ENCODE measurements at regions not wholly inside any gene's neighbourhood (a gene's known extent, or its start where the extent isn't known, plus 50 kb on each side); places are given as distances from the start of the nearest gene placed in this dataset.
A peak's percentile ranks its signal among the peaks of the same experiment; 100 is the strongest.

DNA sequence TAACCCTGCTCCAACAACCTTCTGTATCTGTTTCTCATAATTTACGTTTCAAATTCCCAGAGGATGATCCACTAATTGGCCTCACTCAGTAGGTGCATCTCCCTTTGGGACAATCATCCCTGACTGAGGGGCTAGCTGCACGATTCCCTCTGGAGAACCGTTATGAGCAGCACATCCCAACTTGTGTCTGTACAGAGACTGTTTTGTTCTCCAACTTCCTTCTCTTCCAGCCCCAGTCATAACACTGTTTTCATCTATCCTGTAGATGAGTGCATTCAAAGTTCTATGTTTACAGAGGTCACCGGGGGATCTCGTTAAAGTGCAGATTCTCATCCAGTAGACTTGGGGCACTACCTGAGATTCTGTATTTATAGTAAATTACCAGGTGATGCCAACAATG is 187.2 kb downstream of the REEP3 start:
- no peak for DNase-seq (ENCODE audit: low read depth in 2 of 2)

DNA sequence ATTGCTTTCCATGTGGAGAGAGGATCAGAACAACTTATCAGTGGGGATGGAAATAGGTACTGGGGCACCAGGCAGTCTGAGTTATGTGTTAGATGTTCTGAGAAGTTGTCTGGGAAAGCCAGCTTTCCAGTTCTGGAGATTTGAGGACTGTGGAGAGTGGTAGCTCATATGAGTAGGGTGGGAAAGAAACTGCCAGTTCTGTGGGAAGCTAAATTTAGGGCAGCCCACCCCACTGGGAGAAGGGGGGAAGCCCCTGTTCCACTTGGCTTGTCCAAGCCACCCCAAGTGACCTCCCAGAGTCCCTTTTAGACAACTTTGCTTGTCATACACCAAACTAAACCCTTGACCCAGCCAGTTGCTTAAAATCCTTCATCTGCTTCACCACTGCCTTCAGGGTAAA is 189.5 kb downstream of the REEP3 start:
- DNase-seq (ENCODE audit: low read depth in 2 of 2): no peak

DNA sequence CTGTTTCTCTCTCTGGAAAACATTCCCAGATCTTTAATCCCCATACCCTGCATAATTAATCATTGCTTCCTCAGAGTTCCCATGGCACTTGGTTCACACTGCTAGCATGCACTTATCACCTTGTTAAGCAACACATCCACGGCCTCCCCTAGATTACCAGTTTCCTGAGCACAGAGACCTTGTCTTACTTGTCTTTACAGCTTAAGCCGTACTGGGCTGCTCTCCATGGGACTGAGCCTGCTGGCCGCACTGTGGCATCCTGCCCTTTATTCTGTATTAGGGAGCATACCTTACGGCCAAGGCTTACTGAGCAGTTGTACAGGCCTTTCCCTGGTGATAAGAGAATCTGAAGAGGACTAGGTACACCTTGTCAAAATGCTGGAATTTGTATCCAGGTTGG is 190.2 kb downstream of the REEP3 start:
- no peak for DNase-seq (ENCODE audit: low read depth in 2 of 2)

DNA sequence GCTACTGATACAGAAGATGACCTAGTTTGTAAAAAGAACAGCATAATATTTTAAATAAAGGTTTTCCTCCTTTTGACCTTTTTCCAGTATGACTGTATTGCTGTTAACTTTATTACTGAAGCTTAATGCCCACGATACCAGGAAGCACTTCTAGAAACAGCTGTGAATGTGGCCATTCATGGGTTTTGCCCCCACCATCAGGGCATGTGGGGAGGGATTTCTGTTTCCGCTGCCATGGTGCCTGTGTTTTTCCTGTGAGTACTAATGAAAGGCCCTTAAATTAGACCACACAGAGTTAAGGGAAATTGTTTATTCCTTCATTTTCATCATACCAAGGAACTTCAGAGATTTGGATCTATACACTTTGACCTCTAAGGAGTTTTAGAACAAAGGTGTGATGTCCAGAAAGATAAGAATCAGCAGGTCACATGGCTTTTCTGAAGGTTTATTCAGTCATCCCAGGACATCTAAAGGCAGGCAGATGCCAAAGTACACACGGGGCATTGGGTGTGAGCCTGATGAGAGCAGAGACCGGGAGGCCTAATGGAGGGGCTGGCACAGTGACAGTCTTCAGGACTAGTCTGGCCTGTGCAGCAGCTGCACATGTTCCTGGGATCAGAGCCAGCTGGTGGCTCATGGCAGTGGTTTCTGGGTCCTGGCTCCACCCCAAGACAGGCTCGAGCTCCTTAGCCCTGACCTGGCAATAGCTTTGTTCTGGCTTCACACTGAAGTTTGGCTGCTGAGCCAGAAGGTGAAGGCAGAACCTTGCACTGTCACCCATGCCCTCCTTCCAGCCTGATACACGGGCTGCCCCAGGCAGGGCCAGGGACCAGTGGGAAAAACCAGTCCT is 190.9 kb downstream of the REEP3 start:
- DNase-seq (ENCODE audit: low read depth in 2 of 2): peak; percentile 73 to 75

DNA sequence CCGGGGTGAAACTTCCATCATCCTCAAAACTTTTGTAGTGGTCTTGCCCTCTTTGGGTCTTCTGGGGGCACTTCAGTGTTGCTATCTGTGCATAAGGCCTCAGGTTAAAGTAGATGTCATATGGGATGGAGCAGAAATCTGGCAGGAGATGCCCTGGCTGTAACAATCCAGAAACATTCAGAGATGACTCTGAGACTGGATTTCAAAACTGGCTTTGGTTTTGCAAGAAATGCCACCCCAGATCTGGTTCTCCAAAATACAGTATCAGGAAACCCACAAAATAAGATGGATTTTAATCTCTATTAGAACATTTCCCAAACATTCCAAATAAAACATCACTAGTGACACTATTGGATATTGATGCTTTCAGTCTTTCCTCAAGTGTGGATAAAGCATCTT is 191.5 kb downstream of the REEP3 start:
- no peak for DNase-seq (ENCODE audit: low read depth in 2 of 2)

DNA sequence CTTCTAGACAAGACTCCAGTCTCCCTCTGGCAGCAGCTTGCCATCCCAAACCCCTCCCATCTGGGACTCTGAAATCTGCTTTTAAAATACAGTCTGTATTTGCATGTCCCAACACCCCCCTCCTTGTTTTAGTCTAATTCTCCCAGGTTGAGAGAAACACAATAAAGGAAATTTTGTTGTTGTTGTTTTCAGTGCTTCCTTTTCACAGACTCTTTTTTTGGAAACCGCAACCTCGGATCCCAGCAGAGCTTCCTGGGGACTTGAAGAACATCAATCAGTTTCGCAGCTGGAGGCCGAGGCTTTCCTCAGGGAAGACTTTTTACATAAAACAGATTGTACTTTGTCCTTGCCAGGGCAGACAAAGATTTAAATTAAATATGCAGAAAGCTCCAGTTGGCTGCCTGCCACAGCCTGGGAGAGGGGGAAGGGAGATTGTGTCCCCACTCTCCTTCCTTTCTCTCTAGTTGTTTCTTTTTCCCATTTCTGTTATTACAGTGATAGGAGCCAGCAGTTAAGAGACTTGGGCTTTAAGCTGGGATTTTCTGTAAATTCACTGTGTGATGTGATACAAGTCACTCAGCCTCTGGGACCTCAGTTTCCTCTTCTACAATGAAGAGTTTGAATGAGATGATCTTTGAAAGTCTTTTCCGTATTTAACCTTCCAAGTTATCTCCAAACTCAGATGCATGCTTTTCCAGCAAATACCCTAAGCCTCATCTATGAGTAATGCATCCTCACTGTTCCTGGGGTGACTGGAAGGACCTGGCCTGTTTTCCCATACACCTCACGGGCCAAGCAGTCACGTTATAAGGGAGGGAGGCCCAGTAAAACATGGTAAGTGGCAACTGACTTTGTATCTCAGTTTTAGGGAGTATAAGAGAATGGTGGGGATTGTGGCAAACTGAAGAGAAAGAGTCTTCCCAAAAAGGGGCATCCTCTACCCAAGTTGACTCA is 192.3 kb downstream of the REEP3 start:
- DNase-seq (ENCODE audit: low read depth in 2 of 2): peak; percentile 76 to 81

DNA sequence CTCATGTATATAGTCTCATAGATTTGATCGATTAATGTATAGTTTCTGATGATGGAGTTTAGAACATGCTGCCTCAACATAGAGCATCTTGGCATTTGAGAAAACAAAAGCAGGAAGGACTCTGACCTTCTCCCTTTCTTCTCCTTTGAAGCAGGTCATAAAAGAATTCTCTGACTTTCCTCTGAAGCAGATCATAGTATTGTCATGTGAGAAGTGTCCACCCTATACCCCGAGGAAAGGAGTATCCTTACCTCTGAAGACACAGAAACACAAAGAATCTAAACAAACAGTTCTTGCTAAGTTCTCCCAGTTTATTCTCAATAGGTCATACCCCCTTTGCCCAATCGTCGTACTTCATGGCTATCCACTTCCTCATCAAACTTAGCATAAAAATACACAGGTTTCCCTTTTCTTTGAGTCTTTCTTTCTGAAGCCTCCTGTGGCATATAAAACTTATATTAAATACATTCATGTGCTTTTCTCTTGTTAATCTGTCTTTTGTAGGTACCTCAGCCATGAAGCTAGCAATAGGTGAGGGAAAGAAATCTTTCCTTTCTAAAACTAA is 194.9 kb downstream of the REEP3 start:
- DNase-seq (ENCODE audit: low read depth in 2 of 2): no peak

DNA sequence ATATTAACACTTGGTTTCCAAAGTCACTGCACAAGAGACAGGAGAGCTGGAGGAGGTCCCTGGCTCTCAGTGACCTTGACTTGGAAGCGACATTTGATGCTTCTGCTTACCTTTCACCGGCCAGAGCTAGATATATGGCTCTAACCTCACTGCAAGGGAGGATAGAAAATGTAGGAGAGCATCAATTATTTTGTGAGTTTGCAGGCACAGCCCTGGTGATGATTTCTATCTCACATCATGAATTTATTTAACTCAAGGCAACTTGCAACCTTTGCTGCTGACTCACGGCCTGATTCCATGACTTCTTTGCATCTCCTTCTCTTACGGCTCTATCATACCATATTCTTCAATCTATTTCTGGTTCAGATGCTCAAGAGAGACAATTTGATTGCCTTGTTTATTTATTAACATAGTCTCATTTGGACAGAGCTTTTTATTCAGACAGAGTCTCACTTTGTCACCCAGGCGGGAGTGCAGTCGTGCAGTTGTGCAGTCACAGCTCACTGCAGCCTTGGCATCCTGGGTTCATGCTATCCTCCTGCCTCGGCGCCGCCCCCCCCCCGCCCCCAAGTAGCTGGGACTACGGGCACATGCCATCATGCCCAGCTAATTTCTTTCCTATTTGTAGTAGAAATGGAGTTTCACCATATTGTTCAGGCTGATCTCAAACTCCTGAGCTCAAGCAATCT is 196.0 kb downstream of the REEP3 start:
- no peak for DNase-seq (ENCODE audit: low read depth in 2 of 2)

DNA sequence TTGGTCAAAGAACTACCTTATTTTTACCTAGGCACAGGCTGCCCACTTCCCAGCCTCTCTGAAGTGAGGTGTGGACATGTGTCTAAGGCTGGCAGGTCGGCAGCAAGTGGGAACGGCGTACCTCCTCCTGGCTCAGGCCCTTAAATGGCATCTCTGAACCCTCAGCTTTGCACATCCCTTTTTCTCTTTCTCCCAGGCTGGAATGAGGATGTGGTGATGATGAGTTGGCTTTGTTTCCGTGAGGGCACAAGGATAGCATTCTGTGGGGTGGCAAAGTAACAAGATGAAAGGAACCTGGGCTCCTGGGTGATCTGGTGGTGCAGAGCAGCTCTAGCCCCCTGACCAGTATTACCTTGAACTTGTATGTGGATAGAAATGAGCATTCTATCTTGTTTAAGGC is 196.8 kb downstream of the REEP3 start:
- no peak for DNase-seq (ENCODE audit: low read depth in 2 of 2)

DNA sequence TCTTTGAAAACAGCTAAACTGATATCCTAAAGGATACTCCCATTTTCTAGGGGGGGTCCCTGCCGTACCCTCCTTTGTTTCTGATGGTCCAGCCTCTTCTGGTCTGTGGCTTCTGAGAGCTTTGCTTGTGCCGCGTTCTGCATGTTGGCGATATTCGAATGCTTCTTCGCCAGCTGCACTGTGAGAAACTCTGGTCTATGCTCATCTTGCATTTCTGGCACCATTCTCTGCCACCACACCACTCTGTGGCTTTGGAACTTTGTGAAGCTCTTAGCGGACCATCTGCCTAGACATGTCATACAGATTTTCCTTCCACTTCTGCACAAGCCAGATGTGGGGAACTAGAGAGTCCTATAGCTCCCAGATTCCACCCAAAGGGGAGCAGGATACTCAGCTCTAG is 197.2 kb downstream of the REEP3 start:
- DNase-seq (ENCODE audit: low read depth in 2 of 2): no peak

DNA sequence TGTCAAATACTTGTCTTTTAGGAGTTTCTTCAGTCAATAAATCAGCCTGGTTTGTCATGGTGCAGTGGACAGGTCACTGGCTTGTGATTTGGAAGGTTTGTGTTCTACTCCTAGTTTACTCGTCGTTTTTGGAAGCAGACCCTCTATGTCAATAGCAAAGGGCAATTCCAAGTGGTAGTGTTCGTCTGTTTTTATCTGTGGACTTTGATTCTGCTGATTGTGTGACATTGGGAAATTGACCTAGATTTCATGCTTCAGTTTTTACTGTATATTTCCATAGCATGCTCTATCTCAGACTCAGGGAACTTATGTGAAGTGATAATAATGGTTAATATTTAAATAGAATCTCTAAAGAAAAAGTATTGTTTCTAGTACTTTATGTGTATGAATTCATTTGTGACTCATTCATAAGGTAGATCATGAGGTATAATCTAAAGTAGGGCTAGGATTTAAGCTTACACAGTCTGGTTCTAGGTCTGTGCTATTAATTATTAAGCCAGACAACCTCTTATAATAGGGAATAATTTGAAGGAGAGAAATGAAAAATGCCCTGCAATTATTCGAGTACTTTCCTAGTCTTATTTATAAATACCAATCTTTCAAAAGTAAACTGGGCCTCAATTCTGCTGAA is 198.1 kb downstream of the REEP3 start:
- no peak for DNase-seq (ENCODE audit: low read depth in 2 of 2)

DNA sequence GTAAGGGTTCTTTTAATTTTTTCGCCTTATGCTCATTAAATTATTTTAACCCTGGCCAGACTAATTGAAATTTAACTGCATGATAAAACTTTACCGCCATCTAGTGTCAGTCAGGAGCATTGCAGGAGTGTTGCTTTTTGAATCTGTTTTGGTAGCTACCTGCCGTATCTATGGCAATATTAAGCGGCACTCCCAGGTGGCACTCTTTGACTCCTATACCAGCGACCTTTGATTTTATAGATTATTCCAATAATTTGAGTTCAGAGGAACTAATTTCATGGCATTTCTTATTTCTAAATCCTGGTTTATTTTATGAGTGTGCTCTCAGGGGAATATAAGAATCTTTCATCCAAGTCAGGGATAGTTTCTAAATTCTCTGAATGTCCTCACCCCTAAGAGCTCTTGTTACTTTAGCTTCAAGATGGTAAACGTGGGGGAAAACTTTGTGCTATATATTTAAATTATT is 198.9 kb downstream of the REEP3 start:
- no peak for DNase-seq (ENCODE audit: low read depth in 2 of 2)

DNA sequence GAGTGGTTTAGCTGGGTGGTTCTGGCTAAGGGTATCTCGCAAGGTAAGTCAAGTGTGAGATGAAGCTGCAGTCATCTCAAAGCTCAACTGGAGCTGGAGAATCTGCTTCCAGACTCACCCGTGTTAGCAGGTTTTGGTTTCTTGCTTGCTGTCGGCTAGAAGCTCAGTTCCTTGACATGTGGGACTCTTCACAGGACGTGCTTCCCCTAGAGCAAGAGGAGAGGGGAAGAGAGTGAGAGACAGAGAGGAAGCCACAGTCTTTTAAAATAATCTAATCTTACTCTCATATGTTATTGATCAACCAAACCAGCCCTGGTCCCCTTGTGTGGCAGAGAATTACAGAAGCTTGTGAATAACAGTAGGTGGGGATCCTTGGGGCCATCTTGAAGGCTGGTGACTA is 199.5 kb downstream of the REEP3 start:
- no peak for DNase-seq (ENCODE audit: low read depth in 2 of 2)

DNA sequence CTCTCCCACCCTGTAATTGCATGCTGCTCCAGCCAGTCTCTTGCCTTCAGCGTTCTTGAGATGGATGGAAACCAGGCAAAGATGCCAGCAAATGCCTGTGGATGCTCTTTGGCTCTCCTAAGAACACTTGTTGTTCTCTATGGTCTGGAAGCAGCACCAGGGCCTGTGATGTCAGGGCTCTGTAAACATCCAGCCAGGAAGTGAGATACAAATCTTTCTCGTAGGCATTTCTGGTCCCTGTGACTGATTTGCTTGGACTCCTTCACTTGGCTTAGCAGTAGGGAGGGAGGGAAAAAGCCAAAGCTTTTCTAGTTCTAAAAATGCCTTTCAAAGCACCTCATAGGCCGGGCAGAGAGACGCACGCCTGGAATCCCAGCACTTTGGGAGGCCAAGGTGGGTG is 201.3 kb downstream of the REEP3 start:
- no peak for DNase-seq (ENCODE audit: low read depth in 2 of 2)

DNA sequence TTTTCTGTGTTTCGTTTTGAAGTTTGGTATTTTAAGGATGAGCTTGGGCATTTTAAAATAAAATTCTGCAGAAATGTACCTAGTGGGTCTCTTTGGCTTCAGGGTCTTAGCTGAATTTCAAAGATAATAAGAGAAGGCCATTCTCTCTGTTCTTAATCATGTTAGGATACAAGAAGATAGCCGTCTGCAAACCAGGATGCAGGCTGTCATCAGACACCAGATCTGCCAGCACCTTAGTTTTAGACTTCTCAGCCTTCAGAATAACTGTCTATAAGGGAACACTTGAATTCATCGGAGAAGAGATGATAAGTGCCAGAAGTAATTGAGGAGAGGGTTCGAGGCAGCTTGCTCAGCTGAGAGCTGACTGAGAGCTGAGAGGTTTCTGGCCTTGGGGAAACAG is 202.1 kb downstream of the REEP3 start:
- DNase-seq (ENCODE audit: low read depth in 2 of 2): no peak

DNA sequence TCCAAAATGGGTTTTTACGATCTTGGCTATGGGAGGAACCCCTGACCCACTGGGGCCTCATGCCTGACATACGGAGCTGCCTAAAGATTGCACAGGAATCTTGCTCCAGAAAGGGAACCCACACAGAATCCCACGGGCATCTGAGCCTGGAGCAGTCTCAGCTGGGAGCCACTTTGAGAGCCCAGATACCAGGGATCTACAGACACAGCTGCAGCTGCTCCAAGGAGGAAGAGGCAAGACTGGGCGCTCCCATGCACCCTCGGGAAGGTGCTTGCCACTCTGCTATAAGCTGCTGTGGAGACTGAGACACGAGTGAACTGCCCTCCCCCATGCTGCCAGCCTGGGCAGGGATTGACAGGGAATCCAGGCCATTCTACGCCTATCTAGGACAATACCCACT is 202.5 kb downstream of the REEP3 start:
- no peak for DNase-seq (ENCODE audit: low read depth in 2 of 2)

DNA sequence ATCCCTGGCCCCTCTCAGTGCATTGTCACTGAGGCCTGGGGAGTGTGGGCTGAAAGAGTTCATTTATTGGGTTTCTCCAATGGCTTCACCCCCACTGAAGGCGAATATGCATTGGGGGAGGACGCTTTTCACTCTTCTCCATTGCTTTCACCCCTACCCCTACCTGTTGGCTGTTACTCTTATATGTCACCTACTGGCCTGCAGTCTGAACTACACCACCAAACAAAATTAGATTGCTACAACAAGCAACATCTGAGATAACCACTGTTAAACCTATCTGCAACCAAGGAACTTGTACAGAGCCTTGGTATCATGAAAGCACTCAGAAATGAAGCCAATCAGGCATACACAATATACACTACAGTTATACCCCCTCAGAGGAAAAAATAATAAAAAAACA is 203.7 kb downstream of the REEP3 start:
- no peak for DNase-seq (ENCODE audit: low read depth in 2 of 2)

DNA sequence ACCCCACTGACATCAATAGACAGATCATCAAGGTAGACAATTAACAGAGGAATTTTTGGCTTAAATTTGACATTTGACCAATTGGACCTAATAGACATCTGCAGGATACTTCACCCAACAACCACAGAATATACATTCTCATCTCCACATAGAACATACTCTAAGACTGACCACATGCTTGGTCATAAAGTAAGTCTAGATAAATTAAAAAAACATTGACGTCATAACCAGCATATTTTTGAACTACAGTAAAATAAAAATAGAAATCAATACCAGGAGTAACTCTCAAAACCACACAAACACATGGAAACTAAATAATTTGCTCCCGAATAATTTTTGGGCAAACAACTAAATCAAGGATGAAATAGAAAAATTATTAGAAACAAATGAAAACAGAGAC is 205.7 kb downstream of the REEP3 start:
- no peak for DNase-seq (ENCODE audit: low read depth in 2 of 2)

DNA sequence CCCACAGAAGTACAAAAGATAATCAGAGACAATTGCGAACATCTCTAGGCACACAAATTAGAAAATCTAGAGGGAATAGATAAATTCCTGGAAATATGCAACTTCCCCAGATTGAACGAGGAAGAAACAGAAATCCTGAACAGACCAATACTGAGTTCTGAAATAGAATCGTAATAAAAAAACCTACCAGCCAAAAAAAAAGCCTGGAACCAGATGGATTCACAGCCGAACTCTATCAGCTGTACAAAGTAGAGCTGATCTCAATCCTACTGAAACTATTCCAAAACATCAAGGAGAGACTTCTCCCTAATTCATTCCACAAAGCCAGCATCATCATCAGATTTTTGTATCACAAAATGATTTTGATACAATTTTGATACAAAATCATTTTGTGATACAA is 206.4 kb downstream of the REEP3 start:
- no peak for DNase-seq (ENCODE audit: low read depth in 2 of 2)

DNA sequence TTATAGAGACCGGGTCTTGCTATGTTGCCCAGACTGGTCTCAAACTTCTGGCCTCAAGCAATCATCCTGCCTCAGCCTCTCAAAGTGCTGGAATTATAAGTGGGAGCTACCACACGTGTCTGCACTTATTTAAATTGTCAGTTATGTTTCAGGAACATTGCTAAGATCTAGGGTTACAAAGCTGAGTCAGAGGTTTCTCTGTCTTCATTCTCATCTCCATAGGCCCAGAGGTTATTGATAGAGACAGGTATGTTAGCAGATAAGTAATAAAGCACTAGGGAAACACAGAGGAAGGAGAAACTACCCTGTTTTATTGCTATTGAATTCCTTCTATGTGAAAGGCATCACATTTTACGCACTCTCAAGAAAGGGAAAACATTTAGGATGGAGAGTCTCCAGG is 214.1 kb downstream of the REEP3 start:
- DNase-seq (ENCODE audit: low read depth in 2 of 2): no peak

DNA sequence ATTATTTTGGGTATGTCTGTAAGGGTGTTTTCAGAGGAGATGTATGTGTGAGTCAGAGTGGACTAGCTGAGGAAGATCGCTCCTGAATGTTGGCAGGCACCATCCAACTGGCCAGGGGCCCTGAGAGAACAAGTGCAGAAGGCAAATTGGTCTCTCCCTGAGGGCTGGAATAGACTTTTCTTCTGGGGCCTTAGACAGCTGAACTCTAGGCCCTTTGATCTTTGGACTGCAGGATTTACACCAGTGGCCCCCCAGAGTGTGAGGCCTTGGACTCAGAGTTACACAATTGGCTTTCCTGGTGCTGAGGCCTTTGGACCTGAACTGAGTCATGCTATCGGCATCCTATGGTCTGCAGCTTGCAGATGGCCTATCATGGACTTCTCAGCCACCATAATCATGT is 217.2 kb downstream of the REEP3 start:
- no peak for DNase-seq (ENCODE audit: low read depth in 2 of 2)
